Heart left ventricle (tissue), 16 donors: ENCODE measurements at regions not wholly inside any gene's neighbourhood (a gene's known extent, or its start where the extent isn't known, plus 50 kb on each side); places are given as distances from the start of the nearest gene placed in this dataset.

ENCODE experiments used
- ATAC-seq, 4 donors: fragments of 200-7000 bp; cut with Tn5 transposase; one replicate each; pipeline ENCODE4 v1.9.1; 2020 to 2022; ENCODE audit warnings: moderate library complexity in 4 of 4, mild to moderate bottlenecking in 3 of 4, moderate number of reproducible peaks in 1 of 4
- DNase-seq, 5 donors: peaks; one replicate each; pipeline ENCODE4 v3.0.0-alpha.2; 2020
- H3K27ac ChIP-seq, 12 donors: fragments of 200-600 bp; sonication (generic) in 4 of 12; one replicate each; pipeline versions ENCODE4 v1.5.0 to v1.8.0; 2016 to 2022; ENCODE audit warnings: mild to moderate bottlenecking in 2 of 12
- H3K27me3 ChIP-seq, 9 donors: fragments of 200-600 bp; sonication (generic) in 2 of 9; one replicate each; pipeline versions ENCODE4 v1.5.1 to v1.8.0; 2016 to 2022; ENCODE audit warnings: mild to moderate bottlenecking in 3 of 9
- H3K36me3 ChIP-seq, 9 donors: fragments of 200-600 bp; sonication (generic) in 2 of 9; one replicate each; pipeline versions ENCODE4 v1.5.0 to v1.8.0; 2018 to 2022; ENCODE audit warnings: mild to moderate bottlenecking in 2 of 9
- H3K4me1 ChIP-seq, 12 donors: fragments of 200-600 bp; sonication (generic) in 4 of 12; one replicate each; pipeline versions ENCODE4 v1.5.0 to v1.8.0; 2016 to 2022; ENCODE audit warnings: mild to moderate bottlenecking in 3 of 12
- H3K4me3 ChIP-seq, 12 donors: fragments of 200-600 bp; sonication (generic) in 4 of 12; one replicate each; pipeline versions ENCODE4 v1.5.0 to v1.8.0; 2017 to 2022; ENCODE audit warnings: mild to moderate bottlenecking in 9 of 12, moderate library complexity in 4 of 12
- H3K9me3 ChIP-seq, 12 donors: fragments of 200-600 bp; sonication (generic) in 4 of 12; one replicate each; pipeline versions ENCODE4 v1.5.0 to v1.8.0; 2016 to 2022; ENCODE audit warnings: mild to moderate bottlenecking in 1 of 12
- CTCF ChIP-seq, 12 donors: fragments of 200-600 bp; sonication (generic) in 4 of 12; IDR thresholded peaks; one replicate each; pipeline versions ENCODE4 v1.5.0 to v1.8.0; 2018 to 2022; ENCODE audit warnings: antibody characterized with exemption in 12 of 12, mild to moderate bottlenecking in 5 of 12
- POLR2A ChIP-seq, 2 donors: fragments of 450-650 bp; IDR thresholded peaks; one replicate each; pipeline ENCODE4 v1.6.1; 2017; ENCODE audit warnings: antibody characterized with exemption in 2 of 2, mild to moderate bottlenecking in 2 of 2, moderate library complexity in 2 of 2
- WGBS, 4 donors: extraction: QIAGEN DNeasy Blood & Tissue Kit in 2 of 4; methylation state at CpG; one replicate each; pipeline versions ENCODE4 v1.1.5 to v1.1.7; 2013 to 2018; 5-methylcytosine and 5-hydroxymethylcytosine counted together
- intact Hi-C, 10 donors: fragments of 100-400 bp; cut with DNase I; formaldehyde crosslinking; loops; one replicate each; pipeline versions ENCODE4 v1.11.1 to v1.14.2; 2022
- donor health status: ischemic (EF 13 %, LVEDD 7.1; RV severe dilation, severe dysfunction).
- donor health status: healthy with polysubstance abuse.
- donor health status: DM: no; HTN: yes; CAD: no.
- donor health status: DM: no; HTN: no; CAD: no.
- donor health status: ischemic (EF 25% LVEDD 6.9; RV normal size, moderate dysfunction).
- donor health status: ischemic (EF 25% LVEDD 5.7; RV mildly dilated, moderate dysfunction).
- donor health status: healthy.
- donor health status: DM: yes; HTN: yes; CAD: no.
- donor health status: ischemic (EF 35%, LVEDD 5.7; RV mildly dilated, moderate dysfunction).
- donor health status: nonischemic (EF 11% LVEDD 7.7; RV severe dilation, severe dysfunction).
- donor health status: DM: yes; HTN: yes; CAD: no.
- donor health status: PGD.
- donor health status: ischemic (EF 29% LVEDD 5.4; RV normal size, mild dysfunction).
- donor health status: nonischemic (EF 23%, LVEDD 6.1; RV moderate dilation, normal function).

GRCh38 chr3:88572450-88572849, 422.7 kb downstream of the C3orf38 start:
- Histone ChIP-seq H3K9me3 (peaks cover 0 to 25% (median 5%) of the 10 kb centered on the region in 12 donors), H3K36me3 (no peaks in the 10 kb centered on the region), H3K27me3 (no peaks in the 10 kb centered on the region), H3K4me1 (no peaks in the 10 kb centered on the region), H3K4me3 (no peak overlapping the region), H3K27ac (no peak overlapping the region)
- DNase-seq: no peak
- intact Hi-C loops: no loop called here
- ATAC-seq: no peak
- TF ChIP-seq POLR2A (IDR thresholded peaks at IDR 0.05): no peak
- TF ChIP-seq CTCF (IDR thresholded peaks at IDR 0.05): no peak
- 71 to 88% (median 83%) methylated on average over 3 of the region's 3 CpGs for WGBS, 4 donors

GRCh38 chr3:88573472-88573871, 423.7 kb downstream of the C3orf38 start:
- Histone ChIP-seq H3K4me1 (no peaks in the 10 kb centered on the region), H3K27ac (no peak overlapping the region), H3K27me3 (no peaks in the 10 kb centered on the region), H3K36me3 (no peaks in the 10 kb centered on the region), H3K9me3 (peaks cover 0 to 25% (median 5%) of the 10 kb centered on the region in 12 donors), H3K4me3 (no peak overlapping the region)
- 62 to 79% (median 68%) methylated on average over 4 of the region's 4 CpGs for whole genome bisulfite sequencing, 4 donors
- DNase-seq (no peak), ATAC-seq (no peak)
- TF ChIP-seq CTCF (IDR thresholded peaks at IDR 0.05) (no peak), POLR2A (IDR thresholded peaks at IDR 0.05) (no peak)
- intact Hi-C loops: no loop called here

GRCh38 chr3:88574146-88574545, 424.4 kb downstream of the C3orf38 start:
- WGBS, 4 donors: 81 to 86% (median 83%) methylated on average over 4 of the region's 4 CpGs
- no peak for ATAC-seq

GRCh38 chr3:88584451-88584850, 434.7 kb downstream of the C3orf38 start:
- Histone ChIP-seq H3K9me3 (no peaks in the 10 kb centered on the region), H3K36me3 (no peaks in the 10 kb centered on the region), H3K4me3 (no peak overlapping the region), H3K27me3 (no peaks in the 10 kb centered on the region), H3K4me1 (no peaks in the 10 kb centered on the region), H3K27ac (no peak overlapping the region)
- intact Hi-C loops: no loop called here
- ATAC-seq: no peak
- no peak for DNase-seq
- no peak for TF ChIP-seq POLR2A (IDR thresholded peaks at IDR 0.05)
- no peak for TF ChIP-seq CTCF (IDR thresholded peaks at IDR 0.05)
- WGBS, 4 donors: 73 to 79% (median 73%) methylated on average over 3 of the region's 3 CpGs

More at GRCh38 chr3:88574146-88574545, 424.4 kb downstream of the C3orf38 start:
- Histone ChIP-seq H3K36me3 (no peaks in the 10 kb centered on the region), H3K27ac (no peak overlapping the region), H3K27me3 (no peaks in the 10 kb centered on the region), H3K4me3 (no peak overlapping the region), H3K9me3 (peaks cover 0 to 23% (median 5%) of the 10 kb centered on the region in 12 donors), H3K4me1 (no peaks in the 10 kb centered on the region)
- TF ChIP-seq CTCF (IDR thresholded peaks at IDR 0.05): no peak
- no peak for TF ChIP-seq POLR2A (IDR thresholded peaks at IDR 0.05)
- intact Hi-C loops: no loop called here
- no peak for DNase-seq
